ENCODE measurements at regions not wholly inside any gene's neighbourhood (a gene's known extent, or its start where the extent isn't known, plus 50 kb on each side); places are given as distances from the start of the nearest gene placed in this dataset.

- Mint-ChIP-seq H3K9me3 (ENCODE audit: unreplicated experiment) (no peaks in the 10 kb centered on the region), H3K36me3 (ENCODE audit: low read depth, unreplicated experiment) (no peaks in the 10 kb centered on the region), H3K27ac (ENCODE audit: unreplicated experiment) (peak overlapping the region; percentile 34), H3K4me1 (ENCODE audit: unreplicated experiment) (peaks cover 9% of the 10 kb centered on the region), H3K27me3 (ENCODE audit: unreplicated experiment) (peaks cover 3% of the 10 kb centered on the region), H3K4me3 (ENCODE audit: unreplicated experiment) (no peak overlapping the region)
- TF ChIP-seq CTCF (IDR thresholded peaks at IDR 0.05; ENCODE audit: unreplicated experiment), result no peak
- no peak for DNase-seq (ENCODE audit: low spot score)
These were observed 103.1 kb upstream of the SHISA3 start for GRCh38 chr4:42293967-42294813.

GRCh38 chr4:42296196-42296595, 101.1 kb upstream of the SHISA3 start:
- H3K4me3 Mint-ChIP-seq (ENCODE audit: unreplicated experiment), result no peak overlapping the region
- TF ChIP-seq CTCF (IDR thresholded peaks at IDR 0.05; ENCODE audit: unreplicated experiment), result no peak
- H3K27me3 Mint-ChIP-seq (ENCODE audit: unreplicated experiment), result peaks cover 3% of the 10 kb centered on the region
- H3K27ac Mint-ChIP-seq (ENCODE audit: unreplicated experiment), result no peak overlapping the region
- DNase-seq (ENCODE audit: low spot score), result no peak
- H3K4me1 Mint-ChIP-seq (ENCODE audit: unreplicated experiment), result peaks cover 8% of the 10 kb centered on the region
- H3K36me3 Mint-ChIP-seq (ENCODE audit: low read depth, unreplicated experiment), result no peaks in the 10 kb centered on the region
- H3K9me3 Mint-ChIP-seq (ENCODE audit: unreplicated experiment), result no peaks in the 10 kb centered on the region

- DNase-seq (ENCODE audit: low spot score), result peak; percentile 58
- Mint-ChIP-seq H3K27ac (ENCODE audit: unreplicated experiment) (no peak overlapping the region), H3K36me3 (ENCODE audit: low read depth, unreplicated experiment) (no peaks in the 10 kb centered on the region), H3K27me3 (ENCODE audit: unreplicated experiment) (peaks cover 4% of the 10 kb centered on the region), H3K4me3 (ENCODE audit: unreplicated experiment) (no peak overlapping the region), H3K4me1 (ENCODE audit: unreplicated experiment) (no peaks in the 10 kb centered on the region), H3K9me3 (ENCODE audit: unreplicated experiment) (no peaks in the 10 kb centered on the region)
- TF ChIP-seq CTCF (IDR thresholded peaks at IDR 0.05; ENCODE audit: unreplicated experiment), result no peak
These were observed 94.9 kb upstream of the SHISA3 start for GRCh38 chr4:42302348-42302747.

- Mint-ChIP-seq H3K4me3 (ENCODE audit: unreplicated experiment) (no peak overlapping the region), H3K9me3 (ENCODE audit: unreplicated experiment) (no peaks in the 10 kb centered on the region), H3K27me3 (ENCODE audit: unreplicated experiment) (peaks cover 5% of the 10 kb centered on the region), H3K27ac (ENCODE audit: unreplicated experiment) (no peak overlapping the region), H3K4me1 (ENCODE audit: unreplicated experiment) (no peaks in the 10 kb centered on the region), H3K36me3 (ENCODE audit: low read depth, unreplicated experiment) (peaks cover 2% of the 10 kb centered on the region)
- no peak for DNase-seq (ENCODE audit: low spot score)
- no peak for TF ChIP-seq CTCF (IDR thresholded peaks at IDR 0.05; ENCODE audit: unreplicated experiment)
These were observed 90.8 kb upstream of the SHISA3 start for GRCh38 chr4:42306221-42307109.
